Liver (tissue), 3 donors: ENCODE measurements at regions not wholly inside any gene's neighbourhood (a gene's known extent, or its start where the extent isn't known, plus 50 kb on each side); places are given as distances from the start of the nearest gene placed in this dataset.

Source experiments
- EGR1 ChIP-seq, 2 donors: IDR thresholded peaks; 2 replicates each; pipeline ENCODE4 v1.6.1; 2016 to 2018; ENCODE audit warnings: antibody characterized with exemption in 2 of 2, low read depth in 2 of 2
- RXRA ChIP-seq, 2 donors: IDR thresholded peaks; 2 replicates each; pipeline ENCODE4 v1.6.1; 2017 to 2018; ENCODE audit warnings: antibody characterized with exemption in 2 of 2, mild to moderate bottlenecking in 1 of 2
- SP1 ChIP-seq: IDR thresholded peaks from 2 replicates; pipeline ENCODE4 v1.6.1; 2018; ENCODE audit warnings: antibody characterized with exemption, mild to moderate bottlenecking
- TF ChIP-seq, protein P1 (sequence below): fragments of 150-350 bp; IDR thresholded peaks from 2 replicates; pipeline ENCODE4 v1.5.1; 2017; ENCODE audit warnings: improper control_type of control experiment, low read depth, low read length; ENCODE audit not compliant: missing input control
- donor health status: healthy.
- donor health status: healthy.

DNA sequence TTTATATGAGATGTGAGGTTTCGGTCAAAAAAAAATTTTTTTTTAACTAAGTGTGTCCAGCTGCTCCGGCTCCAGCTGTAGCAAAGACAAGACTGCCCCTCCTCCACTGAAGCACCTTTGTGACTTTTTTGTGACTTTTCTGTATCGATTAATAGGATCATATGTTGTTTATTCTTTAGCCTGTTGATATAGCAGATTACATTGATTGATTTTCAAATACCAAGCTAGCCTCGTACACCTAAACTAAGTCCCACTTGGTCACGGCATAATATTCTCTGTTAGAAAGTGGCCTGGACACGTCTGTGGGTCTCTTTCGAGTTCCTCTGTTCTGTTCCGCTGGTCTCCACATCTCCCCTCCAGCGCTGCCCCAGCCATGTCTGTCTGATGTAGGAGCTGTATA is 126.8 kb downstream of the IGLL1 start:
- TF ChIP-seq, protein P1, sequence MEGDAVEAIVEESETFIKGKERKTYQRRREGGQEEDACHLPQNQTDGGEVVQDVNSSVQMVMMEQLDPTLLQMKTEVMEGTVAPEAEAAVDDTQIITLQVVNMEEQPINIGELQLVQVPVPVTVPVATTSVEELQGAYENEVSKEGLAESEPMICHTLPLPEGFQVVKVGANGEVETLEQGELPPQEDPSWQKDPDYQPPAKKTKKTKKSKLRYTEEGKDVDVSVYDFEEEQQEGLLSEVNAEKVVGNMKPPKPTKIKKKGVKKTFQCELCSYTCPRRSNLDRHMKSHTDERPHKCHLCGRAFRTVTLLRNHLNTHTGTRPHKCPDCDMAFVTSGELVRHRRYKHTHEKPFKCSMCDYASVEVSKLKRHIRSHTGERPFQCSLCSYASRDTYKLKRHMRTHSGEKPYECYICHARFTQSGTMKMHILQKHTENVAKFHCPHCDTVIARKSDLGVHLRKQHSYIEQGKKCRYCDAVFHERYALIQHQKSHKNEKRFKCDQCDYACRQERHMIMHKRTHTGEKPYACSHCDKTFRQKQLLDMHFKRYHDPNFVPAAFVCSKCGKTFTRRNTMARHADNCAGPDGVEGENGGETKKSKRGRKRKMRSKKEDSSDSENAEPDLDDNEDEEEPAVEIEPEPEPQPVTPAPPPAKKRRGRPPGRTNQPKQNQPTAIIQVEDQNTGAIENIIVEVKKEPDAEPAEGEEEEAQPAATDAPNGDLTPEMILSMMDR: no peak
- TF ChIP-seq EGR1 (IDR thresholded peaks at IDR 0.05; ENCODE audit: low read depth in 2 of 2) (no peak), RXRA (IDR thresholded peaks at IDR 0.05) (no peak), SP1 (no peak)
